ENCODE measurements at regions not wholly inside any gene's neighbourhood (a gene's known extent, or its start where the extent isn't known, plus 50 kb on each side); places are given as distances from the start of the nearest gene placed in this dataset.

GRCh38 chr2:81355436-81355835 lies 1050.9 kb upstream of the LRRTM1 start:
- H3K4me3 ChIP-seq = no peak overlapping the region
- 42 to 59% (median 58%) methylated on average over 1 of the region's 1 CpG for WGBS, 3 donors
- DNase-seq = no peak
- TF ChIP-seq EP300 (IDR thresholded peaks at IDR 0.05) (no peak), CTCF (IDR thresholded peaks at IDR 0.05) (no peak), POLR2A (IDR thresholded peaks at IDR 0.05) (no peak)
- H3K4me1 ChIP-seq (ENCODE audit: insufficient read depth) = no peaks in the 10 kb centered on the region
- H3K27ac ChIP-seq = no peak overlapping the region
- H3K36me3 ChIP-seq = no peaks in the 10 kb centered on the region
- no peaks in the 10 kb centered on the region for H3K27me3 ChIP-seq
- intact Hi-C loops (cut with DNase I) = no loop called here
- no peaks in the 10 kb centered on the region for H3K9me3 ChIP-seq

DNA sequence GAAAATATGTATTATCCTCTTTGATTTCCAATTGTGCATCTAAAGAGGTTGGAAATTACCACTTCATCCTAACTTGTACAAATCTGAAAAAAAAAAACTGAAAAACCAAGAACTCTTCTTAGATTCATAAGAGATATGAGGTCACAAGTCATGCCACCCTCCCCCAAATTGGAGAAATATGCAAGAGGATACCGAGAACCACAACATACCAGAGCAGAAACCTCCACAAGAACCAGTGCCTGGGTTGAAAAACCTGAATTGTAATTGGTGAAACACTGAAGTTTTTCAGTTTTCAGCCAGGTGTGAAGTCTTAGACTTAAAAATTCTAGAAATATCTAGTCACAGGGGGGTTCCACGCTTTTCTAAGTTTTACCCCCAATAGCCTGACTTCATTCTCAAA lies 1029.5 kb upstream of the LRRTM1 start:
- no peak overlapping the region for H3K27ac ChIP-seq
- WGBS, 3 donors = 59 to 72% (median 65%) methylated on average over 2 of the region's 2 CpGs

GRCh38 chr2:81328968-81329367 lies 1024.4 kb upstream of the LRRTM1 start:
- DNase-seq = no peak
- H3K27me3 ChIP-seq = no peaks in the 10 kb centered on the region
- H3K36me3 ChIP-seq = no peaks in the 10 kb centered on the region
- H3K9me3 ChIP-seq = no peaks in the 10 kb centered on the region
- WGBS, 3 donors = 72 to 86% (median 76%) methylated on average over 2 of the region's 2 CpGs
- H3K27ac ChIP-seq = no peak overlapping the region
- no peak overlapping the region for H3K4me3 ChIP-seq
- H3K4me1 ChIP-seq (ENCODE audit: insufficient read depth) = no peaks in the 10 kb centered on the region
- no peak for TF ChIP-seq CTCF (IDR thresholded peaks at IDR 0.05)
- TF ChIP-seq POLR2A (IDR thresholded peaks at IDR 0.05) = no peak
- TF ChIP-seq EP300 (IDR thresholded peaks at IDR 0.05) = no peak
- intact Hi-C loops (cut with DNase I) = no loop called here

More for the DNA sequence above, 1029.5 kb upstream of the LRRTM1 start:
- no peak for DNase-seq
- TF ChIP-seq CTCF (IDR thresholded peaks at IDR 0.05) (no peak), POLR2A (IDR thresholded peaks at IDR 0.05) (no peak), EP300 (IDR thresholded peaks at IDR 0.05) (no peak)
- Histone ChIP-seq H3K4me1 (ENCODE audit: insufficient read depth) (no peaks in the 10 kb centered on the region), H3K4me3 (no peak overlapping the region), H3K27me3 (no peaks in the 10 kb centered on the region), H3K9me3 (no peaks in the 10 kb centered on the region), H3K36me3 (no peaks in the 10 kb centered on the region)
- intact Hi-C loops (cut with DNase I) = no loop called here

- no peak for TF ChIP-seq CTCF (IDR thresholded peaks at IDR 0.05)
- no peak for TF ChIP-seq EP300 (IDR thresholded peaks at IDR 0.05)
- TF ChIP-seq POLR2A (IDR thresholded peaks at IDR 0.05) = no peak
- DNase-seq = no peak
- no peaks in the 10 kb centered on the region for H3K27me3 ChIP-seq
- no peaks in the 10 kb centered on the region for H3K9me3 ChIP-seq
- H3K27ac ChIP-seq = no peak overlapping the region
- no peaks in the 10 kb centered on the region for H3K4me1 ChIP-seq (ENCODE audit: insufficient read depth)
- no peak overlapping the region for H3K4me3 ChIP-seq
- H3K36me3 ChIP-seq = no peaks in the 10 kb centered on the region
- intact Hi-C loops (cut with DNase I) = no loop called here
These were observed 1023.4 kb upstream of the LRRTM1 start for GRCh38 chr2:81327911-81328310.

DNA sequence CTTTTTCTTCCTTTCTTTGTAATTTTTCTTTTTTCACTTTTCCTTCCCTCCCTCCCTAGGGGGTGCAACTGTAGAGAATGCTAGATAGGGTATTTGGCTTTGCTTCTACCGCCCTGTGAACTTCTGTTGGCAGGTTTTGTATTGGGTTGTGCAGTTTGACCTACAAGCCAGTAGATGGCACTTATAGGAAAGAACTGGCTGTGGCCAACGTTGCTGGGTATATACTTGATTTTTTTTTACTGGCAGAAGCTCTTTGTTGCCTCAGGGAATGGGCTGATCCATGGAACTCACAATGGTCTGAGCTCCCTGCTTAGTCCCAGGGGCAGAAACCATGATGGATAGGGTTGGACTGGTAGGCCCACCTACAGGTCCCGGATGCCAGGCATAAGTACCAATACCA lies 1019.5 kb upstream of the LRRTM1 start:
- Histone ChIP-seq H3K4me1 (ENCODE audit: insufficient read depth) (no peaks in the 10 kb centered on the region), H3K9me3 (no peaks in the 10 kb centered on the region), H3K4me3 (no peak overlapping the region), H3K27me3 (no peaks in the 10 kb centered on the region), H3K27ac (no peak overlapping the region), H3K36me3 (no peaks in the 10 kb centered on the region)
- TF ChIP-seq POLR2A (IDR thresholded peaks at IDR 0.05) = no peak
- no peak for TF ChIP-seq CTCF (IDR thresholded peaks at IDR 0.05)
- no peak for TF ChIP-seq EP300 (IDR thresholded peaks at IDR 0.05)
- WGBS, 3 donors = 51 to 59% (median 59%) methylated on average over 3 of the region's 3 CpGs
- intact Hi-C loops (cut with DNase I) = no loop called here
- no peak for DNase-seq

All from ovary (tissue), 7 donors.